Right atrium auricular region (tissue), 2 donors: ENCODE measurements at regions not wholly inside any gene's neighbourhood (a gene's known extent, or its start where the extent isn't known, plus 50 kb on each side); places are given as distances from the start of the nearest gene placed in this dataset.

Experiments
- DNase-seq: peaks from one replicate; pipeline ENCODE4 v3.0.0-alpha.2; 2019; ENCODE audit warnings: low spot score
- H3K27ac ChIP-seq, 2 donors: fragments of 200-600 bp; sonication (generic); 1 replicate in 1 of 2; 2 replicates in 1 of 2; pipeline ENCODE4 v1.5.1; 2016 to 2019
- H3K27me3 ChIP-seq, 2 donors: fragments of 200-600 bp; sonication (generic); one replicate each; pipeline versions ENCODE4 v1.5.1 to v1.6.0; 2017 to 2019
- H3K36me3 ChIP-seq: fragments of 200-600 bp; sonication (generic); one replicate; pipeline ENCODE4 v1.5.1; 2016
- H3K4me1 ChIP-seq, 2 donors: fragments of 200-600 bp; sonication (generic); one replicate each; pipeline versions ENCODE4 v1.5.1 to v1.6.0; 2017 to 2019
- H3K4me3 ChIP-seq, 2 donors: fragments of 200-600 bp; sonication (generic); 1 replicate in 1 of 2; 2 replicates in 1 of 2; pipeline ENCODE4 v1.5.1; 2017 to 2019; ENCODE audit warnings: mild to moderate bottlenecking in 1 of 2, moderate library complexity in 1 of 2
- H3K9me3 ChIP-seq, 2 donors: fragments of 200-600 bp; sonication (generic); one replicate each; pipeline ENCODE4 v1.5.1; 2019
- TF ChIP-seq, protein P1 (sequence below), 2 donors: fragments of 200-600 bp; sonication (generic); IDR thresholded peaks; one replicate each; pipeline ENCODE4 v1.5.1; 2019; ENCODE audit warnings: antibody characterized with exemption in 2 of 2

DNA sequence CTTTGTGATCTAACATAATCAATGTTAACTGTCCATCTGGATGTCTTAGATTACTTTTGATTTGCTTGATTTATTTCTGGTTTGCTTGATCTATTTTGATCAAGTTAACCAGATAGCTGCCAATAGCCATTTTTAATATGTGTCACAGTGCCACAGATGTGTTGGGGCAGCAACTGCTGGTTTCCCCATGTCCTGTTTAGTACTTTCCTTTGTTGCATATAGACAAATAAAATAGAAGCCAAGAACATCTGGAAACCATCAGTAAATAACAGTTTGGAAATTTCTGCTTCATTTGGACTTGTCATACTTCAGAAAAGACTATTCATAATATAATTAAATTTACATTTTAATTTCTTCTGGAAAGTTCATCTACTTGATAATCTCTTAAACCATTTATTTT lies 145.6 kb upstream of the C21orf91 start:
- no peaks in the 10 kb centered on the region for H3K36me3 ChIP-seq
- no peaks in the 10 kb centered on the region for H3K4me1 ChIP-seq
- H3K9me3 ChIP-seq = no peaks in the 10 kb centered on the region
- no peak for DNase-seq
- TF ChIP-seq, protein P1, sequence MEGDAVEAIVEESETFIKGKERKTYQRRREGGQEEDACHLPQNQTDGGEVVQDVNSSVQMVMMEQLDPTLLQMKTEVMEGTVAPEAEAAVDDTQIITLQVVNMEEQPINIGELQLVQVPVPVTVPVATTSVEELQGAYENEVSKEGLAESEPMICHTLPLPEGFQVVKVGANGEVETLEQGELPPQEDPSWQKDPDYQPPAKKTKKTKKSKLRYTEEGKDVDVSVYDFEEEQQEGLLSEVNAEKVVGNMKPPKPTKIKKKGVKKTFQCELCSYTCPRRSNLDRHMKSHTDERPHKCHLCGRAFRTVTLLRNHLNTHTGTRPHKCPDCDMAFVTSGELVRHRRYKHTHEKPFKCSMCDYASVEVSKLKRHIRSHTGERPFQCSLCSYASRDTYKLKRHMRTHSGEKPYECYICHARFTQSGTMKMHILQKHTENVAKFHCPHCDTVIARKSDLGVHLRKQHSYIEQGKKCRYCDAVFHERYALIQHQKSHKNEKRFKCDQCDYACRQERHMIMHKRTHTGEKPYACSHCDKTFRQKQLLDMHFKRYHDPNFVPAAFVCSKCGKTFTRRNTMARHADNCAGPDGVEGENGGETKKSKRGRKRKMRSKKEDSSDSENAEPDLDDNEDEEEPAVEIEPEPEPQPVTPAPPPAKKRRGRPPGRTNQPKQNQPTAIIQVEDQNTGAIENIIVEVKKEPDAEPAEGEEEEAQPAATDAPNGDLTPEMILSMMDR (IDR thresholded peaks at IDR 0.05) = no peak
- no peaks in the 10 kb centered on the region for H3K27me3 ChIP-seq
- no peak overlapping the region for H3K4me3 ChIP-seq
- H3K27ac ChIP-seq = no peak overlapping the region

DNA sequence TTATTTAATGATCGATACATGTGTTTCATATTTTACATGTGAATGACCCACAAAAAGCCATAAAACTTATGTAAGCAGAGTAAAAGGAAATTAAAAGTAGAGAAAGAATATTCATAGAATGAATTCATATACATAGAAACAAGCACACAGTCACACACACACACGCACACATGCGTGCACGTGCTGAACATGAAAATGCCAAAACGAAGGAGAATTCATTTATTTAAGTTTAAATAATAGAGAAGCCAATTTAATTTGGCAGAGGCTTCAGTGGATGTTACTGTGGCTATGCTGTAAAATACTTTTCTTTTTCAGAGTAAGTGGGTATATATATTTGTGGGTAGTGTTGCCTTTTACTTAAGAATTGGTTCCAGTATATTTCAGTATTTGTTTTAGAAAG lies 145.0 kb upstream of the C21orf91 start:
- Histone ChIP-seq H3K4me1 (no peaks in the 10 kb centered on the region), H3K9me3 (no peaks in the 10 kb centered on the region), H3K27ac (no peak overlapping the region), H3K4me3 (no peak overlapping the region), H3K27me3 (no peaks in the 10 kb centered on the region), H3K36me3 (no peaks in the 10 kb centered on the region)
- TF ChIP-seq, protein P1 (IDR thresholded peaks at IDR 0.05) = no peak
- no peak for DNase-seq

DNA sequence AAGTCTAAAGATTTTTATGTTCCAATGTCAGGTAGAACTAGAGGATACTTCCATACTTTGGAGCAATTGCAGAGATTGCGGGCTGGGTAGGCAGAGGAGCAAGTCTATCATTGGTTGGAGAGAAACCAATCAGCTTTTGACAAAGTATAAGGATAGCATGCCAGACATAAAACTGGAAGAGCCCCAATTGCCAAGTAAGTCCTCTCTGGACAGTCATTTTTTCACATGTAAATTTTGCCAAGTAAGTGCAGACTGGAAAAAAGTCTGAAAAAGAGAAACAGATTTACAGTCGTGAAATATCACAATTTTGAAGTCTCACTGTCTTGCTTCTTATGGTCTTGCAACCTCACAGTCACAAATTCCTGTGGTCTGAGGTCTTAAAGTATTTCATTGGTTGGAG lies 131.4 kb upstream of the C21orf91 start:
- TF ChIP-seq, protein P1 (IDR thresholded peaks at IDR 0.05) = no peak
- Histone ChIP-seq H3K27me3 (no peaks in the 10 kb centered on the region), H3K4me3 (no peak overlapping the region), H3K27ac (no peak overlapping the region), H3K9me3 (no peaks in the 10 kb centered on the region), H3K4me1 (peaks cover 0 to 8% of the 10 kb centered on the region in 2 donors), H3K36me3 (no peaks in the 10 kb centered on the region)
- no peak for DNase-seq

- DNase-seq = no peak
- no peak overlapping the region for H3K27ac ChIP-seq
- TF ChIP-seq, protein P1 (IDR thresholded peaks at IDR 0.05) = no peak
Observed at GRCh38 chr21:17949421-17949820, 130.3 kb upstream of the C21orf91 start.

DNA sequence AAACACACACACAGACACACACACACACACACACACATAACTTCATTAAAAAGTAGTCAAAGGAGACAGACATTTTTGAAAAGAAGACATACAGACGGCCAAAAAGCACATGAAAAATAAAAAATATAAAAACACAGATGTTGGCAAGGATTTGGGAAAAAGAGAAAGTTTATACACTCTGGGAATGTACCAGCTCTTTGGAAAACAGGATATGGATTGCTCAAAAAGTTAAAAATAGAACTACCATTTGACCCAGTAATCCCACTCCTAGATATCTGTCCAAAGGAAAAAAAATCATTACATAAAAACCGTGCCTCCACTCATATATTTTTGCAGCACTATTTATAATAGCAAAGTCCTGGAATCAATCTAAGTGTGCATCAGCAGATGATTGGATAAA lies 128.4 kb upstream of the C21orf91 start:
- Histone ChIP-seq H3K4me1 (peaks cover 0 to 8% of the 10 kb centered on the region in 2 donors), H3K27me3 (no peaks in the 10 kb centered on the region), H3K27ac (no peak overlapping the region), H3K4me3 (no peak overlapping the region), H3K9me3 (no peaks in the 10 kb centered on the region), H3K36me3 (no peaks in the 10 kb centered on the region)
- no peak for DNase-seq
- TF ChIP-seq, protein P1 (IDR thresholded peaks at IDR 0.05) = no peak

More at GRCh38 chr21:17949421-17949820, 130.3 kb upstream of the C21orf91 start:
- Histone ChIP-seq H3K4me1 (peaks cover 0 to 8% of the 10 kb centered on the region in 2 donors), H3K9me3 (no peaks in the 10 kb centered on the region), H3K36me3 (no peaks in the 10 kb centered on the region), H3K27me3 (no peaks in the 10 kb centered on the region), H3K4me3 (no peak overlapping the region)

DNA sequence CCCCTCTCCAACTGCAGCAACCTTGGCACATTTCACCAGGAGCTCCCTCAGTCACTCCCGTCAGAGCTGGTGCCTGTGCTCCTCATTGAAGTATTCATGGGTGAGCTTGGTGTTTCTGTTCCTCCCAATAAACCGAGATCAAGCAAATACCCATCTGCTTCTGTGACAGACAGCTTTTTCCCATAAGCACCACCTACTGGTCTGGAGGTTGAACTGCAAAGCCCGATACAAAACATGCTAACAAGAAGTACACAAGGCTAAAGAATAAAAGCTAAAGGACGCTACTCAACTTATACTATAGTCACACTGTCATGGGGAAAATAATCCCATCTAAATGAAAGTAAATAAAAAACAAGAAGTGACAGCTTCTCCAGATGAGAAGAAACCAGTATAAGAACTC lies 111.9 kb upstream of the C21orf91 start:
- Histone ChIP-seq H3K4me1 (no peaks in the 10 kb centered on the region), H3K27me3 (no peaks in the 10 kb centered on the region), H3K27ac (no peak overlapping the region), H3K9me3 (no peaks in the 10 kb centered on the region), H3K36me3 (no peaks in the 10 kb centered on the region), H3K4me3 (no peak overlapping the region)
- TF ChIP-seq, protein P1 (IDR thresholded peaks at IDR 0.05) = no peak
- DNase-seq = no peak
